SW 1271 (cell line): ENCODE measurements at regions not wholly inside any gene's neighbourhood (a gene's known extent, or its start where the extent isn't known, plus 50 kb on each side); places are given as distances from the start of the nearest gene placed in this dataset.

Experiments
- DNase-seq, 2 experiments: peaks; one replicate each; lab custom pipeline; 2025; lab: John Stamatoyannopoulos, UW

GRCh38 chr5:67414712-67415111, 218.1 kb upstream of the CD180 start:
- no peak for DNase-seq

- DNase-seq = no peak
These were observed 217.1 kb upstream of the CD180 start for GRCh38 chr5:67413721-67414120.

- DNase-seq = no peak
These were observed 212.7 kb upstream of the CD180 start for GRCh38 chr5:67409126-67409777.

- DNase-seq = no peak
These were observed 211.4 kb upstream of the CD180 start for GRCh38 chr5:67407979-67408378.

- no peak for DNase-seq
These were observed 209.2 kb upstream of the CD180 start for GRCh38 chr5:67405755-67406154.

- DNase-seq = no peak
These were observed 208.4 kb upstream of the CD180 start for GRCh38 chr5:67405101-67405364.

- no peak for DNase-seq
These were observed 207.9 kb upstream of the CD180 start for GRCh38 chr5:67404256-67405100.

GRCh38 chr5:67402526-67402925, 205.9 kb upstream of the CD180 start:
- DNase-seq = no peak

- no peak for DNase-seq
These were observed 204.6 kb upstream of the CD180 start for GRCh38 chr5:67401172-67401571.

- no peak for DNase-seq
These were observed 204.2 kb upstream of the CD180 start for GRCh38 chr5:67400752-67401151.

GRCh38 chr5:67395790-67396418, 199.3 kb upstream of the CD180 start:
- no peak for DNase-seq

- no peak for DNase-seq
These were observed 196.6 kb upstream of the CD180 start for GRCh38 chr5:67393211-67393610.

GRCh38 chr5:67390935-67391334, 194.3 kb upstream of the CD180 start:
- DNase-seq = no peak

GRCh38 chr5:67383451-67383850, 186.9 kb upstream of the CD180 start:
- no peak for DNase-seq

- DNase-seq = no peak
These were observed 184.8 kb upstream of the CD180 start for GRCh38 chr5:67381236-67381880.

- no peak for DNase-seq
These were observed 183.8 kb upstream of the CD180 start for GRCh38 chr5:67380431-67380830.

GRCh38 chr5:67379753-67380152, 183.2 kb upstream of the CD180 start:
- DNase-seq = no peak

GRCh38 chr5:67378256-67378655, 181.7 kb upstream of the CD180 start:
- no peak for DNase-seq

- DNase-seq = no peak
These were observed 181.0 kb upstream of the CD180 start for GRCh38 chr5:67377631-67378030.

GRCh38 chr5:67375606-67376005, 179.0 kb upstream of the CD180 start:
- no peak for DNase-seq

GRCh38 chr5:67374378-67374777, 177.8 kb upstream of the CD180 start:
- no peak for DNase-seq

GRCh38 chr5:67373518-67373917, 176.9 kb upstream of the CD180 start:
- DNase-seq = no peak

GRCh38 chr5:67372887-67373286, 176.3 kb upstream of the CD180 start:
- no peak for DNase-seq
